ENCODE measurements at regions not wholly inside any gene's neighbourhood (a gene's known extent, or its start where the extent isn't known, plus 50 kb on each side); places are given as distances from the start of the nearest gene placed in this dataset.

GRCh38 chr6:134553936-134554335 is 236.0 kb upstream of the SGK1 start:
- TF ChIP-seq CTCF (IDR thresholded peaks at IDR 0.05; ENCODE audit: low read depth, low read length, poor library complexity, severe bottlenecking) = no peak
- TF ChIP-seq EZH2phosphoT487 (IDR thresholded peaks at IDR 0.05; ENCODE audit: borderline replicate concordance, low read length) = no peak

GRCh38 chr6:134551245-134551960 is 233.5 kb upstream of the SGK1 start:
- Histone ChIP-seq H3K4me2 (ENCODE audit: low read length) (no peak overlapping the region), H3K79me2 (ENCODE audit: control insufficient read depth, low read length) (no peaks in the 10 kb centered on the region), H3F3A (ENCODE audit: control insufficient read depth, insufficient read depth) (no peaks in the 10 kb centered on the region), H3K36me3 (ENCODE audit: control insufficient read depth, low read length) (no peaks in the 10 kb centered on the region), H4K20me1 (ENCODE audit: control insufficient read depth, insufficient read depth, low read depth, low read length) (no peaks in the 10 kb centered on the region), H3K9me2 (replicated peaks; ENCODE audit: control insufficient read depth, low read length) (no peaks in the 10 kb centered on the region), H3K4me3 (ENCODE audit: low read length) (no peak overlapping the region), H3K4me1 (ENCODE audit: control insufficient read depth, low read length) (no peaks in the 10 kb centered on the region), H3K27ac (ENCODE audit: low read depth, low read length) (no peak overlapping the region), H3K9me3 (ENCODE audit: control insufficient read depth, insufficient read depth, low read length) (no peaks in the 10 kb centered on the region), H3K27me3 (ENCODE audit: control insufficient read depth, low read length) (no peaks in the 10 kb centered on the region)
- no peak for TF ChIP-seq CTCF (IDR thresholded peaks at IDR 0.05; ENCODE audit: low read depth, low read length, poor library complexity, severe bottlenecking)
- no peak for TF ChIP-seq EZH2phosphoT487 (IDR thresholded peaks at IDR 0.05; ENCODE audit: borderline replicate concordance, low read length)

More at GRCh38 chr6:134553936-134554335, 236.0 kb upstream of the SGK1 start:
- Histone ChIP-seq H3K36me3 (ENCODE audit: control insufficient read depth, low read length) (no peaks in the 10 kb centered on the region), H3F3A (ENCODE audit: control insufficient read depth, insufficient read depth) (no peaks in the 10 kb centered on the region), H3K9me3 (ENCODE audit: control insufficient read depth, insufficient read depth, low read length) (no peaks in the 10 kb centered on the region), H3K4me1 (ENCODE audit: control insufficient read depth, low read length) (no peaks in the 10 kb centered on the region), H3K27ac (ENCODE audit: low read depth, low read length) (no peak overlapping the region), H4K20me1 (ENCODE audit: control insufficient read depth, insufficient read depth, low read depth, low read length) (no peaks in the 10 kb centered on the region), H3K4me3 (ENCODE audit: low read length) (no peak overlapping the region), H3K79me2 (ENCODE audit: control insufficient read depth, low read length) (no peaks in the 10 kb centered on the region), H3K4me2 (ENCODE audit: low read length) (no peak overlapping the region), H3K27me3 (ENCODE audit: control insufficient read depth, low read length) (no peaks in the 10 kb centered on the region), H3K9me2 (replicated peaks; ENCODE audit: control insufficient read depth, low read length) (no peaks in the 10 kb centered on the region)

- H3K4me2 ChIP-seq (ENCODE audit: low read length) = no peak overlapping the region
- no peaks in the 10 kb centered on the region for H4K20me1 ChIP-seq (ENCODE audit: control insufficient read depth, insufficient read depth, low read depth, low read length)
- no peak overlapping the region for H3K27ac ChIP-seq (ENCODE audit: low read depth, low read length)
- H3K79me2 ChIP-seq (ENCODE audit: control insufficient read depth, low read length) = no peaks in the 10 kb centered on the region
- no peak overlapping the region for H3K4me3 ChIP-seq (ENCODE audit: low read length)
- no peaks in the 10 kb centered on the region for H3K4me1 ChIP-seq (ENCODE audit: control insufficient read depth, low read length)
- H3K36me3 ChIP-seq (ENCODE audit: control insufficient read depth, low read length) = no peaks in the 10 kb centered on the region
- H3F3A ChIP-seq (ENCODE audit: control insufficient read depth, insufficient read depth) = no peaks in the 10 kb centered on the region
- TF ChIP-seq CTCF (IDR thresholded peaks at IDR 0.05; ENCODE audit: low read depth, low read length, poor library complexity, severe bottlenecking) (no peak), EZH2phosphoT487 (IDR thresholded peaks at IDR 0.05; ENCODE audit: borderline replicate concordance, low read length) (no peak)
- no peaks in the 10 kb centered on the region for H3K9me3 ChIP-seq (ENCODE audit: control insufficient read depth, insufficient read depth, low read length)
- H3K9me2 ChIP-seq (replicated peaks; ENCODE audit: control insufficient read depth, low read length) = no peaks in the 10 kb centered on the region
- H3K27me3 ChIP-seq (ENCODE audit: control insufficient read depth, low read length) = no peaks in the 10 kb centered on the region
Measured at GRCh38 chr6:134550604-134551003, 232.7 kb upstream of the SGK1 start.

Data from DOHH2 (cell line).